GM12878 (cell line): ENCODE measurements at regions not wholly inside any gene's neighbourhood (a gene's known extent, or its start where the extent isn't known, plus 50 kb on each side); places are given as distances from the start of the nearest gene placed in this dataset.

ENCODE experiments used
- ATAC-seq: fragments of 200-7000 bp; cut with Tn5 transposase; 3 replicates; pipeline ENCODE4 v1.9.1; 2020; ENCODE audit warnings: mild to moderate bottlenecking, moderate library complexity
- BruUV-seq: library from RNA; stranded (reverse); fragments of 400-500 nt; replicated peaks from 2 replicates; lab custom pipeline; 2021; lab: Mats Ljungman, UMichigan
- CTCF ChIA-PET: fragments of 300-600 bp; sonication (Branson Sonifier 250); formaldehyde crosslinking; extraction: SDS; loops from one replicate; lab custom pipeline; 2021; ENCODE audit warnings: inconsistent platforms; lab: Yijun Ruan, JAX
- POLR2A ChIA-PET: fragments of 350-600 bp; formaldehyde crosslinking; extraction: SDS; loops from one replicate; lab custom pipeline; 2021; ENCODE audit warnings: inconsistent platforms; lab: Charles Lee
- RAD21 ChIA-PET: fragments of 300-600 bp; sonication (Branson Sonifier 250); formaldehyde crosslinking; loops from one replicate; lab custom pipeline; 2023; ENCODE audit warnings: antibody characterized with exemption; ENCODE audit not compliant: unreplicated experiment; lab: Charles Lee
- SMC1A ChIA-PET: fragments of 300-600 bp; sonication (Branson Sonifier 250); formaldehyde crosslinking; loops from one replicate; lab custom pipeline; 2023; ENCODE audit not compliant: unreplicated experiment, uncharacterized antibody; lab: Charles Lee
- DNase-seq: peaks from one replicate; pipeline ENCODE4 v3.0.0-alpha.2; 2011; ENCODE audit warnings: low read depth, low spot score
- FAIRE-seq: peaks from 3 replicates; lab custom pipeline; 2011; peaks lifted over from hg19 to GRCh38; lab: Jason Lieb, UNC
- H2AFZ ChIP-seq: 2 replicates; pipeline ENCODE4 v1.6.0; 2011; ENCODE audit warnings: low read depth, low read length, control low read depth; ENCODE audit not compliant: control insufficient read depth
- H3K27ac ChIP-seq: 2 replicates; pipeline ENCODE4 v1.5.1; 2011; ENCODE audit warnings: control low read depth; ENCODE audit not compliant: control insufficient read depth, insufficient read depth
- H3K27me3 ChIP-seq, 2 experiments: replicated peaks in 1 of 2; 2 replicates each; pipeline versions ENCODE4 v1.6.0 to v1.6.1; 2011; ENCODE audit warnings: low read length in 1 of 2; ENCODE audit not compliant: control insufficient read depth in 2 of 2, insufficient read depth in 2 of 2
- H3K36me3 ChIP-seq, 2 experiments: 2 replicates each; pipeline ENCODE4 v1.5.1; 2011; ENCODE audit warnings: low read length in 1 of 2; ENCODE audit not compliant: control insufficient read depth in 2 of 2, insufficient read depth in 2 of 2
- H3K4me1 ChIP-seq: 2 replicates; pipeline ENCODE4 v1.6.1; 2011; ENCODE audit warnings: mild to moderate bottlenecking, low read length, moderate library complexity, mixed read lengths; ENCODE audit not compliant: control insufficient read depth, insufficient read depth
- H3K4me2 ChIP-seq: 2 replicates; pipeline ENCODE4 v1.6.0; 2011; ENCODE audit warnings: control low read depth; ENCODE audit not compliant: control insufficient read depth, insufficient read depth
- H3K4me3 ChIP-seq: fragments of 200-600 bp; sonication (generic); 2 replicates; pipeline ENCODE4 v1.5.1; 2016
- H3K79me2 ChIP-seq: 2 replicates; pipeline ENCODE4 v1.6.0; 2011; ENCODE audit warnings: low read length; ENCODE audit not compliant: control insufficient read depth, insufficient read depth
- H3K9ac ChIP-seq: 2 replicates; pipeline ENCODE4 v1.8.0; 2011; ENCODE audit warnings: low read length, control low read depth, mixed read lengths; ENCODE audit not compliant: control insufficient read depth, insufficient read depth
- H3K9me3 ChIP-seq: replicated peaks from 3 replicates; pipeline ENCODE4 v1.5.1; 2011; ENCODE audit warnings: mild to moderate bottlenecking, low read length; ENCODE audit not compliant: control insufficient read depth, insufficient read depth
- H4K20me1 ChIP-seq: 2 replicates; pipeline ENCODE4 v1.6.0; 2011; ENCODE audit not compliant: control insufficient read depth, insufficient read depth
- ASH2L ChIP-seq: fragments of 300-600, 200-600 bp; sonication (generic); IDR thresholded peaks from 2 replicates; pipeline ENCODE4 v1.6.1; 2017; ENCODE audit warnings: low read depth, mild to moderate bottlenecking, borderline replicate concordance
- BMI1 ChIP-seq: fragments of 450-650 bp; IDR thresholded peaks from 2 replicates; pipeline ENCODE4 v1.6.1; 2016; ENCODE audit warnings: mild to moderate bottlenecking, moderate library complexity, borderline replicate concordance
- CBX5 ChIP-seq: sonication (generic); IDR thresholded peaks from 2 replicates; pipeline ENCODE4 v1.6.1; 2016; ENCODE audit warnings: low read depth, moderate library complexity, mild to moderate bottlenecking, inconsistent platforms
- CEBPB ChIP-seq, 2 experiments: fragments of 150-350 bp in 1 of 2; IDR thresholded peaks; 2 replicates each; pipeline ENCODE4 v1.6.1; 2012 to 2014; ENCODE audit warnings: low read depth in 2 of 2, low read length in 2 of 2, borderline replicate concordance in 1 of 2, inconsistent platforms in 1 of 2
- CREM ChIP-seq: IDR thresholded peaks from 2 replicates; pipeline ENCODE4 v1.6.1; 2014; ENCODE audit warnings: antibody characterized with exemption, low read depth
- EED ChIP-seq: sonication (generic); IDR thresholded peaks from 2 replicates; pipeline ENCODE4 v1.6.1; 2016; ENCODE audit warnings: antibody characterized with exemption, low read depth
- EP300 ChIP-seq, 2 experiments: fragments of 150-350 bp in 1 of 2; IDR thresholded peaks; 2 replicates each; pipeline ENCODE4 v1.6.1; 2011 to 2012; ENCODE audit warnings: low read depth in 2 of 2, low read length in 2 of 2, borderline replicate concordance in 1 of 2, improper control_type of control experiment in 1 of 2, inconsistent platforms in 1 of 2; ENCODE audit not compliant: control insufficient read depth in 1 of 2
- IKZF1 ChIP-seq: fragments of 450-650 bp; conservative IDR thresholded peaks from 2 replicates; pipeline ENCODE4 v1.6.1; 2017; ENCODE audit warnings: antibody characterized with exemption, mild to moderate bottlenecking
- IRF5 ChIP-seq: fragments of 450-650 bp; IDR thresholded peaks from 2 replicates; pipeline ENCODE4 v1.6.1; 2017; ENCODE audit warnings: borderline replicate concordance
- NR2C2 ChIP-seq: IDR thresholded peaks from 2 replicates; pipeline ENCODE4 v1.6.1; 2011; ENCODE audit warnings: borderline replicate concordance, low read depth; ENCODE audit not compliant: control insufficient read depth, insufficient read length
- NRF1 ChIP-seq: conservative IDR thresholded peaks from 2 replicates; pipeline ENCODE4 v1.6.1; 2011; ENCODE audit warnings: mild to moderate bottlenecking, low read depth, low read length, improper control_type of control experiment
- PML ChIP-seq: IDR thresholded peaks from 2 replicates; pipeline ENCODE4 v1.6.1; 2012; ENCODE audit warnings: low read length, inconsistent platforms
- SMAD5 ChIP-seq: IDR thresholded peaks from 2 replicates; pipeline ENCODE4 v1.6.1; 2016; ENCODE audit warnings: antibody characterized with exemption, low read depth
- SREBF2 ChIP-seq: IDR thresholded peaks from 2 replicates; pipeline ENCODE4 v1.6.1; 2012; ENCODE audit warnings: mild to moderate bottlenecking, low read length
- ZBED1 ChIP-seq: IDR thresholded peaks from 2 replicates; pipeline ENCODE4 v1.6.1; 2016; ENCODE audit warnings: borderline replicate concordance
- WGBS: methylation state at CpG from one replicate; pipeline ENCODE4 v1.1.6; 2016; ENCODE audit warnings: low lambda C conversion rate; ENCODE audit not compliant: insufficient replicate concordance, insufficient coverage; ENCODE audit errors: missing lambda C conversion rate; 5-methylcytosine and 5-hydroxymethylcytosine counted together
- in situ Hi-C: fragments of 300-500 bp; cut with MboI; formaldehyde crosslinking; loops from 9 replicates; pipeline ENCODE4 v1.14.3; 2018; ENCODE audit warnings: mixed read lengths
- intact Hi-C: fragments of 100-400 bp; cut with micrococcal nuclease; formaldehyde crosslinking; loops from one replicate; pipeline ENCODE4 v1.14.2; 2022; ENCODE audit not compliant: unreplicated experiment
- TF ChIP-seq, protein P1 (sequence below): fragments of 150-350 bp; IDR thresholded peaks from 2 replicates; pipeline ENCODE4 v1.6.1; 2014; ENCODE audit warnings: mild to moderate bottlenecking, low read depth, low read length
- TF ChIP-seq, protein P2 (sequence below): fragments of 450-650 bp; IDR thresholded peaks from 2 replicates; pipeline ENCODE4 v1.6.1; 2018; ENCODE audit warnings: borderline replicate concordance, mild to moderate bottlenecking; ENCODE audit not compliant: partially characterized antibody

- CTCF ChIA-PET, result no interaction called here
- H4K20me1 ChIP-seq, result no peaks in the 10 kb centered on the region
- ATAC-seq, result no peak
- H3K36me3 ChIP-seq, result no peaks in the 10 kb centered on the region
- FAIRE-seq, result no peak
- RAD21 ChIA-PET, result no interaction called here
- no peaks in the 10 kb centered on the region for H3K79me2 ChIP-seq
- H3K27ac ChIP-seq, result no peak overlapping the region
- H3K4me1 ChIP-seq, result no peaks in the 10 kb centered on the region
- in situ Hi-C loops, result no loop called here
- H3K9me3 ChIP-seq, result no peaks in the 10 kb centered on the region; the same call in 2 of the 3 replicates
- intact Hi-C loops, result no loop called here
- H2AFZ ChIP-seq, result no peak overlapping the region
- H3K4me2 ChIP-seq, result no peak overlapping the region
- BruUV-seq, result no TSS peak
- WGBS, result 4% methylated on average over 2 of the region's 3 CpGs
- no peak overlapping the region for H3K4me3 ChIP-seq
- H3K9ac ChIP-seq, result no peak overlapping the region
- SMC1A ChIA-PET, result no interaction called here
- POLR2A ChIA-PET, result no interaction called here
- H3K27me3 ChIP-seq, result no peaks in the 10 kb centered on the region; a peak in 1 of 4 replicates
- no peak for DNase-seq
- TF ChIP-seq ZBED1 (no peak), IRF5 (no peak), EED (no peak), ASH2L (no peak), SMAD5 (no peak), BMI1 (no peak), PML (no peak), CBX5 (no peak), CEBPB (IDR thresholded peaks at IDR 0.05; ENCODE audit: borderline replicate concordance in 1 of 2, low read depth in 2 of 2, low read length in 2 of 2) (no peak), NRF1 (no peak), NR2C2 (no peak), SREBF2 (no peak), IKZF1 (no peak), EP300 (IDR thresholded peaks at IDR 0.05; ENCODE audit: borderline replicate concordance in 1 of 2, control insufficient read depth in 1 of 2, low read depth in 2 of 2, low read length in 2 of 2) (no peak), CREM (no peak)
- TF ChIP-seq, protein P1, sequence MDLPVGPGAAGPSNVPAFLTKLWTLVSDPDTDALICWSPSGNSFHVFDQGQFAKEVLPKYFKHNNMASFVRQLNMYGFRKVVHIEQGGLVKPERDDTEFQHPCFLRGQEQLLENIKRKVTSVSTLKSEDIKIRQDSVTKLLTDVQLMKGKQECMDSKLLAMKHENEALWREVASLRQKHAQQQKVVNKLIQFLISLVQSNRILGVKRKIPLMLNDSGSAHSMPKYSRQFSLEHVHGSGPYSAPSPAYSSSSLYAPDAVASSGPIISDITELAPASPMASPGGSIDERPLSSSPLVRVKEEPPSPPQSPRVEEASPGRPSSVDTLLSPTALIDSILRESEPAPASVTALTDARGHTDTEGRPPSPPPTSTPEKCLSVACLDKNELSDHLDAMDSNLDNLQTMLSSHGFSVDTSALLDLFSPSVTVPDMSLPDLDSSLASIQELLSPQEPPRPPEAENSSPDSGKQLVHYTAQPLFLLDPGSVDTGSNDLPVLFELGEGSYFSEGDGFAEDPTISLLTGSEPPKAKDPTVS, result no peak
- TF ChIP-seq, protein P2, sequence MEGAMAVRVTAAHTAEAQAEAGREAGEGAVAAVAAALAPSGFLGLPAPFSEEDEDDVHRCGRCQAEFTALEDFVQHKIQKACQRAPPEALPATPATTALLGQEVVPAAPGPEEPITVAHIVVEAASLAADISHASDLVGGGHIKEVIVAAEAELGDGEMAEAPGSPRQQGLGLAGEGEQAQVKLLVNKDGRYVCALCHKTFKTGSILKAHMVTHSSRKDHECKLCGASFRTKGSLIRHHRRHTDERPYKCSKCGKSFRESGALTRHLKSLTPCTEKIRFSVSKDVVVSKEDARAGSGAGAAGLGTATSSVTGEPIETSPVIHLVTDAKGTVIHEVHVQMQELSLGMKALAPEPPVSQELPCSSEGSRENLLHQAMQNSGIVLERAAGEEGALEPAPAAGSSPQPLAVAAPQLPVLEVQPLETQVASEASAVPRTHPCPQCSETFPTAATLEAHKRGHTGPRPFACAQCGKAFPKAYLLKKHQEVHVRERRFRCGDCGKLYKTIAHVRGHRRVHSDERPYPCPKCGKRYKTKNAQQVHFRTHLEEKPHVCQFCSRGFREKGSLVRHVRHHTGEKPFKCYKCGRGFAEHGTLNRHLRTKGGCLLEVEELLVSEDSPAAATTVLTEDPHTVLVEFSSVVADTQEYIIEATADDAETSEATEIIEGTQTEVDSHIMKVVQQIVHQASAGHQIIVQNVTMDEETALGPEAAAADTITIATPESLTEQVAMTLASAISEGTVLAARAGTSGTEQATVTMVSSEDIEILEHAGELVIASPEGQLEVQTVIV, result no peak
Observed at GRCh38 chr2:216559625-216560156, 61.0 kb downstream of the RPL37A start.
